HCT116 (cell line): ENCODE measurements at regions not wholly inside any gene's neighbourhood (a gene's known extent, or its start where the extent isn't known, plus 50 kb on each side); places are given as distances from the start of the nearest gene placed in this dataset.

Experiments used
- ATAC-seq: fragments of 200-7000 bp; cut with Tn5 transposase; 2 replicates; pipeline ENCODE4 v1.9.1; 2020; ENCODE audit warnings: mild to moderate bottlenecking, moderate library complexity
- BruUV-seq: library from RNA; stranded (reverse); fragments of 400-500 nt; replicated peaks from 2 replicates; lab custom pipeline; 2021; lab: Mats Ljungman, UMichigan
- CTCF ChIA-PET: fragments of 300-600 bp; sonication (Branson Sonifier 250); formaldehyde crosslinking; loops from one replicate; lab custom pipeline; 2021; ENCODE audit warnings: antibody characterized with exemption; lab: Charles Lee
- POLR2A ChIA-PET: fragments of 300-600, 350-600 bp; sonication (Branson Sonifier 250); formaldehyde crosslinking; loops from one replicate; lab custom pipeline; 2021; ENCODE audit warnings: antibody characterized with exemption; lab: Charles Lee
- RAD21 ChIA-PET, 2 experiments: fragments of 300-600 bp; sonication (Branson Sonifier 250); formaldehyde crosslinking; loops; one replicate each; lab custom pipeline; 2023; ENCODE audit warnings: low total read pairs in 2 of 2; ENCODE audit not compliant: uncharacterized antibody in 2 of 2, unreplicated experiment in 2 of 2, low non-redundant PET in 1 of 2; lab: Charles Lee
- DNase-seq: peaks from one replicate; pipeline ENCODE4 v3.0.0-alpha.2; 2010; ENCODE audit warnings: low read depth, low spot score
- H2AFZ ChIP-seq: fragments of 200-600 bp; shearing (Covaris generic), sonication (generic); 2 replicates; pipeline ENCODE4 v1.6.1; 2017; ENCODE audit warnings: low read depth, mixed run types, mixed read lengths, antibody characterized with exemption, low read length; ENCODE audit not compliant: poor library complexity, severe bottlenecking
- H3K27ac ChIP-seq: 2 replicates; pipeline ENCODE4 v1.5.1; 2012; ENCODE audit warnings: low read depth, low read length
- H3K27me3 ChIP-seq: fragments of 200-600 bp; sonication (generic); 2 replicates; pipeline ENCODE4 v1.6.1; 2016; ENCODE audit warnings: mixed run types, low read length, mixed read lengths; ENCODE audit not compliant: insufficient read depth
- H3K36me3 ChIP-seq, 2 experiments: fragments of 200-500 bp in 1 of 2; fragments of 200-600 bp in 1 of 2; sonication (Bioruptor generic) in 1 of 2; sonication (generic) in 1 of 2; 2 replicates each; pipeline versions ENCODE4 v1.5.1 to v1.6.1; 2014 to 2016; ENCODE audit warnings: low read length in 2 of 2, inconsistent platforms in 1 of 2, mixed read lengths in 1 of 2, mixed run types in 1 of 2; ENCODE audit not compliant: insufficient read depth in 2 of 2, control insufficient read depth in 1 of 2
- H3K4me1 ChIP-seq, 2 experiments: fragments of 200-600 bp in 1 of 2; sonication (generic) in 1 of 2; 2 replicates each; pipeline versions ENCODE4 v1.5.1 to v1.6.1; 2012 to 2017; ENCODE audit warnings: low read length in 2 of 2, inconsistent platforms in 1 of 2, mild to moderate bottlenecking in 1 of 2, mixed read lengths in 1 of 2, mixed run types in 1 of 2, moderate library complexity in 1 of 2; ENCODE audit not compliant: insufficient read depth in 2 of 2, control insufficient read depth in 1 of 2
- H3K4me2 ChIP-seq: fragments of 200-600 bp; sonication (generic); 2 replicates; pipeline ENCODE4 v1.6.1; 2017; ENCODE audit warnings: mixed run types, low read length, mixed read lengths
- H3K4me3 ChIP-seq, 2 experiments: fragments of 200-600 bp in 1 of 2; sonication (generic) in 1 of 2; replicated peaks in 1 of 2; 2 replicates each; pipeline ENCODE4 v1.5.1; 2011 to 2016; ENCODE audit warnings: low read length in 2 of 2, control low read depth in 1 of 2, low read depth in 1 of 2, mild to moderate bottlenecking in 1 of 2, mixed read lengths in 1 of 2, mixed run types in 1 of 2
- H3K79me2 ChIP-seq: fragments of 200-600 bp; sonication (generic); 2 replicates; pipeline ENCODE4 v1.6.1; 2017; ENCODE audit warnings: mild to moderate bottlenecking, mixed run types, low read length, moderate library complexity, mixed read lengths; ENCODE audit not compliant: insufficient read depth
- H3K9ac ChIP-seq: fragments of 200-600 bp; sonication (generic); 2 replicates; pipeline ENCODE4 v1.6.1; 2016; ENCODE audit warnings: low read length, mixed read lengths
- H3K9me2 ChIP-seq: fragments of 200-600 bp; sonication (generic), shearing (Covaris generic); 2 replicates; pipeline ENCODE4 v1.6.1; 2017; ENCODE audit warnings: mixed run types, mild to moderate bottlenecking, moderate library complexity; ENCODE audit not compliant: insufficient read depth
- H3K9me3 ChIP-seq, 2 experiments: fragments of 200-500 bp in 1 of 2; fragments of 200-600 bp in 1 of 2; sonication (Bioruptor generic) in 1 of 2; sonication (generic) in 1 of 2; 2 replicates each; pipeline ENCODE4 v1.6.1; 2014 to 2017; ENCODE audit warnings: low read length in 2 of 2, mixed read lengths in 2 of 2, inconsistent platforms in 1 of 2, low read depth in 1 of 2, mild to moderate bottlenecking in 1 of 2, mixed run types in 1 of 2, moderate library complexity in 1 of 2; ENCODE audit not compliant: control insufficient read depth in 1 of 2, insufficient read depth in 1 of 2
- H4K20me1 ChIP-seq: fragments of 200-600 bp; sonication (generic), shearing (Covaris generic); 2 replicates; pipeline ENCODE4 v1.6.1; 2017; ENCODE audit warnings: mixed run types, mild to moderate bottlenecking, moderate library complexity; ENCODE audit not compliant: insufficient read depth
- CBX3 ChIP-seq: IDR thresholded peaks from 2 replicates; pipeline ENCODE4 v1.6.1; 2012; ENCODE audit warnings: low read depth
- CEBPB ChIP-seq: IDR thresholded peaks from 2 replicates; pipeline ENCODE4 v1.6.1; 2012; ENCODE audit warnings: low read depth
- CTCF ChIP-seq, 3 experiments: fragments of 200-600 bp in 1 of 3; sonication (generic) in 1 of 3; IDR thresholded peaks in 2 of 3; conservative IDR thresholded peaks in 1 of 3; 2 replicates each; pipeline ENCODE4 v1.5.1; 2012 to 2017; ENCODE audit warnings: low read depth in 2 of 3, low read length in 2 of 3, antibody characterized with exemption in 1 of 3, borderline replicate concordance in 1 of 3, control low read depth in 1 of 3, mild to moderate bottlenecking in 1 of 3, mixed read lengths in 1 of 3, mixed run types in 1 of 3, moderate library complexity in 1 of 3; ENCODE audit not compliant: insufficient read depth in 1 of 3
- EGR1 ChIP-seq: IDR thresholded peaks from 2 replicates; pipeline ENCODE4 v1.6.1; 2012; ENCODE audit warnings: low read depth
- ELF1 ChIP-seq: IDR thresholded peaks from 2 replicates; pipeline ENCODE4 v1.6.1; 2012; ENCODE audit warnings: low read depth, borderline replicate concordance
- EZH2 ChIP-seq: fragments of 200-600 bp; sonication (generic); IDR thresholded peaks from 2 replicates; pipeline ENCODE4 v1.6.1; 2017; ENCODE audit warnings: antibody characterized with exemption, mixed run types
- EZH2phosphoT487 ChIP-seq: fragments of 200-600 bp; IDR thresholded peaks from 2 replicates; pipeline ENCODE4 v1.6.1; 2018; ENCODE audit warnings: antibody characterized with exemption, borderline replicate concordance
- FOSL1 ChIP-seq: IDR thresholded peaks from 2 replicates; pipeline ENCODE4 v1.6.1; 2012; ENCODE audit warnings: low read depth
- JUND ChIP-seq: IDR thresholded peaks from 2 replicates; pipeline ENCODE4 v1.6.1; 2012
- MAX ChIP-seq: IDR thresholded peaks from 2 replicates; pipeline ENCODE4 v1.6.1; 2012
- POLR2A ChIP-seq: IDR thresholded peaks from 2 replicates; pipeline ENCODE4 v1.7.0; 2011; ENCODE audit warnings: borderline replicate concordance; ENCODE audit not compliant: insufficient read depth, insufficient read length; ENCODE audit errors: extremely low read depth
- POLR2AphosphoS5 ChIP-seq: IDR thresholded peaks from 2 replicates; pipeline ENCODE4 v1.6.1; 2011; ENCODE audit warnings: mild to moderate bottlenecking, low read depth, low read length, moderate library complexity
- RAD21 ChIP-seq: IDR thresholded peaks from 2 replicates; pipeline ENCODE4 v1.6.1; 2012; ENCODE audit warnings: low read depth, mild to moderate bottlenecking
- REST ChIP-seq: IDR thresholded peaks from 2 replicates; pipeline ENCODE4 v1.6.1; 2012; ENCODE audit warnings: low read depth
- SIN3A ChIP-seq: IDR thresholded peaks from 2 replicates; pipeline ENCODE4 v1.6.1; 2012; ENCODE audit warnings: low read depth
- SP1 ChIP-seq: IDR thresholded peaks from 2 replicates; pipeline ENCODE4 v1.6.1; 2012; ENCODE audit warnings: low read depth
- TCF7L2 ChIP-seq: IDR thresholded peaks from 2 replicates; pipeline ENCODE4 v1.7.0; 2011; ENCODE audit warnings: borderline replicate concordance, inconsistent platforms; ENCODE audit not compliant: insufficient read depth, insufficient read length; ENCODE audit errors: extremely low read depth
- ZFX ChIP-seq: fragments of 450-650 bp; IDR thresholded peaks from 2 replicates; pipeline ENCODE4 v1.6.1; 2017
- intact Hi-C: fragments of 100-400 bp; cut with micrococcal nuclease; formaldehyde crosslinking; loops from 2 replicates; pipeline ENCODE4 v1.10.0; 2022

- BruUV-seq = no TSS peak
Observed at GRCh38 chr16:62390214-62390613, 354.0 kb upstream of the CDH8 start.

More at GRCh38 chr16:62390214-62390613, 354.0 kb upstream of the CDH8 start:
- no peaks in the 10 kb centered on the region for H3K9me2 ChIP-seq
- H3K4me1 ChIP-seq = no peaks in the 10 kb centered on the region
- no peaks in the 10 kb centered on the region for H3K79me2 ChIP-seq
- H3K9me3 ChIP-seq = peaks cover 9 to 10% of the 10 kb centered on the region in 2 experiments; a peak in 2 of 4 replicates
- H3K27ac ChIP-seq = no peak overlapping the region
- no peak overlapping the region for H3K9ac ChIP-seq
- ChIA-PET RAD21 (no interaction called here), POLR2A (no interaction called here), CTCF (no interaction called here)
- TF ChIP-seq ELF1 = no peak
- TF ChIP-seq ZFX = no peak
- no peak for TF ChIP-seq SIN3A
- no peak for TF ChIP-seq FOSL1
- TF ChIP-seq TCF7L2 = no peak
- no peak for TF ChIP-seq EZH2
- TF ChIP-seq CBX3 = no peak
- TF ChIP-seq CEBPB = no peak
- no peak for TF ChIP-seq EGR1
- TF ChIP-seq POLR2A = no peak
- TF ChIP-seq MAX = no peak
- TF ChIP-seq RAD21 = no peak
- TF ChIP-seq CTCF (IDR thresholded peaks at IDR 0.05 in 2 of 3, conservative IDR thresholded peaks at IDR 0.05 in 1 of 3; ENCODE audit: borderline replicate concordance in 1 of 3, insufficient read depth in 1 of 3, low read depth in 2 of 3, low read length in 2 of 3) = no peak
- TF ChIP-seq JUND = no peak
- TF ChIP-seq EZH2phosphoT487 = no peak
- TF ChIP-seq REST = no peak
- no peak for TF ChIP-seq POLR2AphosphoS5
- no peak for TF ChIP-seq SP1
- H3K36me3 ChIP-seq = no peaks in the 10 kb centered on the region
- no peak overlapping the region for H3K4me2 ChIP-seq
- DNase-seq (no peak), ATAC-seq (no peak)
- H2AFZ ChIP-seq = no peak overlapping the region
- no peak overlapping the region for H3K4me3 ChIP-seq
- no peaks in the 10 kb centered on the region for H3K27me3 ChIP-seq
- H4K20me1 ChIP-seq = no peaks in the 10 kb centered on the region; the same call in 1 of the 2 replicates
- intact Hi-C loops = no loop called here
